ENCODE measurements at regions not wholly inside any gene's neighbourhood (a gene's known extent, or its start where the extent isn't known, plus 50 kb on each side); places are given as distances from the start of the nearest gene placed in this dataset.

DNA sequence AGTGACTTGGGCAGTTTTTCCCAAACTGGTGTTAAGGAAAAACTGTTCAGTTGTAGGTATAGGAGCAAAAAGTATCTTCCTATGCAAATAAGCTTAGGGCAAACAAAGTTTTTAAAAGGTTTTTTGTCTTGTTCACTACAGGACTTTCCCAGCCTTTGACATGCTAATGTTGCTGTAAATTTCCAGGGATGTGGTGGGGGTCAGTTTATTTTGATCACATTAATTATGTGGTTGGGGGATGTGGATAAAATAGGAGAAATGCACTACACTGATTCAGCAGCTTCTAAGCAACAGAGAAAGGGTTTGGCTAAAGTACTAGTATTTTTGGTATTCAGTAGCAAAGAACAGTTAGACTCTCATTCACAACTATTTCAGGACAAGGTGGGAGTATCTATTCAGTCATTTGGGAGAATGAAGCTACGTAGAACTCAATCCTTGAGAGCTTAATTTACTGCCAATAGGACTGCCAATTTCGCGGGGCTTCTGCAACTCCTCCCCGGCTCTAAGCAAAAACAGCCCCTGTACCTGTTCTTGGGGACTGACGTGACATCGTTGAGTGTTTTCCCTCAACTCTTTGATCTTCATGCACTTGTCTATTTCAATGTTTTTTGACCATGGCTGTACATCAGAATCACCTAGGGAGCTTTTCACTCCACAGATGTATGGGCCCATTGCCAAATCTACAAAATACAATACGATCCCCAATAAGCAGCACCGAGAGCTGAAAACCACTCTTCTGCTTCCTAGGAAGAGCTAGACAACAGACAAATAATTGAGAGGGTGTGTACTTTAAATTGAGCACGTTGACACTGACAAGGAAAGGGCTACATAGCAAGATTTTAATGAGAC lies 94.8 kb upstream of the NHSL1 start (continued):
- TF ChIP-seq RCOR2 (CRISPR knock-in tag; IDR thresholded peaks at IDR 0.05) (no peak), ZNF749 (CRISPR knock-in tag; IDR thresholded peaks at IDR 0.05; ENCODE audit: borderline replicate concordance) (no peak), ZNF574 (CRISPR knock-in tag; IDR thresholded peaks at IDR 0.05) (no peak), ELF4 (CRISPR knock-in tag; IDR thresholded peaks at IDR 0.05; ENCODE audit: borderline replicate concordance) (0 out of 2 replicates have a peak, but pooled peaks have one; percentile 46), RFXAP (CRISPR knock-in tag; IDR thresholded peaks at IDR 0.05; ENCODE audit: borderline replicate concordance) (no peak), ZBTB2 (CRISPR knock-in tag; IDR thresholded peaks at IDR 0.05; ENCODE audit: low read depth) (no peak), ZNF383 (CRISPR knock-in tag; IDR thresholded peaks at IDR 0.05; ENCODE audit: borderline replicate concordance) (no peak), ZNF33B (CRISPR knock-in tag; IDR thresholded peaks at IDR 0.05) (no peak), SOX6 (IDR thresholded peaks at IDR 0.05) (no peak), SOX6 (CRISPR knock-in tag; IDR thresholded peaks at IDR 0.05) (peak; percentile 7; the same call in 1 of the 2 replicates), NAIF1 (CRISPR knock-in tag; IDR thresholded peaks at IDR 0.05; ENCODE audit: borderline replicate concordance) (peak; percentile 60; the same call in 1 of the 2 replicates), NFE2 (CRISPR knock-in tag; IDR thresholded peaks at IDR 0.05) (no peak)
- TF ChIP-seq, protein P1, sequence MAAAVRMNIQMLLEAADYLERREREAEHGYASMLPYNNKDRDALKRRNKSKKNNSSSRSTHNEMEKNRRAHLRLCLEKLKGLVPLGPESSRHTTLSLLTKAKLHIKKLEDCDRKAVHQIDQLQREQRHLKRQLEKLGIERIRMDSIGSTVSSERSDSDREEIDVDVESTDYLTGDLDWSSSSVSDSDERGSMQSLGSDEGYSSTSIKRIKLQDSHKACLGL (CRISPR knock-in tag; IDR thresholded peaks at IDR 0.05) = no peak
- TF ChIP-seq, protein P2, sequence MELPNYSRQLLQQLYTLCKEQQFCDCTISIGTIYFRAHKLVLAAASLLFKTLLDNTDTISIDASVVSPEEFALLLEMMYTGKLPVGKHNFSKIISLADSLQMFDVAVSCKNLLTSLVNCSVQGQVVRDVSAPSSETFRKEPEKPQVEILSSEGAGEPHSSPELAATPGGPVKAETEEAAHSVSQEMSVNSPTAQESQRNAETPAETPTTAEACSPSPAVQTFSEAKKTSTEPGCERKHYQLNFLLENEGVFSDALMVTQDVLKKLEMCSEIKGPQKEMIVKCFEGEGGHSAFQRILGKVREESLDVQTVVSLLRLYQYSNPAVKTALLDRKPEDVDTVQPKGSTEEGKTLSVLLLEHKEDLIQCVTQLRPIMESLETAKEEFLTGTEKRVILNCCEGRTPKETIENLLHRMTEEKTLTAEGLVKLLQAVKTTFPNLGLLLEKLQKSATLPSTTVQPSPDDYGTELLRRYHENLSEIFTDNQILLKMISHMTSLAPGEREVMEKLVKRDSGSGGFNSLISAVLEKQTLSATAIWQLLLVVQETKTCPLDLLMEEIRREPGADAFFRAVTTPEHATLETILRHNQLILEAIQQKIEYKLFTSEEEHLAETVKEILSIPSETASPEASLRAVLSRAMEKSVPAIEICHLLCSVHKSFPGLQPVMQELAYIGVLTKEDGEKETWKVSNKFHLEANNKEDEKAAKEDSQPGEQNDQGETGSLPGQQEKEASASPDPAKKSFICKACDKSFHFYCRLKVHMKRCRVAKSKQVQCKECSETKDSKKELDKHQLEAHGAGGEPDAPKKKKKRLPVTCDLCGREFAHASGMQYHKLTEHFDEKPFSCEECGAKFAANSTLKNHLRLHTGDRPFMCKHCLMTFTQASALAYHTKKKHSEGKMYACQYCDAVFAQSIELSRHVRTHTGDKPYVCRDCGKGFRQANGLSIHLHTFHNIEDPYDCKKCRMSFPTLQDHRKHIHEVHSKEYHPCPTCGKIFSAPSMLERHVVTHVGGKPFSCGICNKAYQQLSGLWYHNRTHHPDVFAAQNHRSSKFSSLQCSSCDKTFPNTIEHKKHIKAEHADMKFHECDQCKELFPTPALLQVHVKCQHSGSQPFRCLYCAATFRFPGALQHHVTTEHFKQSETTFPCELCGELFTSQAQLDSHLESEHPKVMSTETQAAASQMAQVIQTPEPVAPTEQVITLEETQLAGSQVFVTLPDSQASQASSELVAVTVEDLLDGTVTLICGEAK (IDR thresholded peaks at IDR 0.05) = no peak
- TF ChIP-seq, protein P2 (CRISPR knock-in tag; IDR thresholded peaks at IDR 0.05) = no peak
